ENCODE measurements at regions not wholly inside any gene's neighbourhood (a gene's known extent, or its start where the extent isn't known, plus 50 kb on each side); places are given as distances from the start of the nearest gene placed in this dataset.
"Not testable (repeated sequence)": the region's sequence is repeated elsewhere in the genome, so short reads cannot be mapped to it uniquely, and the experiment has no call there.

GRCh38 chr9:1179366-1179765, 129.2 kb downstream of the DMRT2 start:
- Histone ChIP-seq H3K27ac (ENCODE audit: low read length) (no peak overlapping the region), H3K9ac (ENCODE audit: low read length) (no peak overlapping the region), H3K9me2 (ENCODE audit: insufficient read depth, low read length) (no peaks in the 10 kb centered on the region), H3K4me2 (ENCODE audit: low read length) (no peak overlapping the region), H3K36me3 (ENCODE audit: insufficient read depth, low read length) (no peaks in the 10 kb centered on the region), H3K79me2 (replicated peaks; ENCODE audit: insufficient read depth, low read length) (no peaks in the 10 kb centered on the region), H3K27me3 (ENCODE audit: insufficient read depth, low read depth, low read length) (no peaks in the 10 kb centered on the region), H3K4me3 (ENCODE audit: low read length) (no peak overlapping the region), H4K20me1 (ENCODE audit: insufficient read depth) (no peaks in the 10 kb centered on the region), H2AFZ (ENCODE audit: low read depth, low read length) (no peak overlapping the region), H3K9me3 (ENCODE audit: low read length) (peaks cover 11% of the 10 kb centered on the region), H3F3A (ENCODE audit: insufficient read depth, low read length, poor library complexity, severe bottlenecking) (no peaks in the 10 kb centered on the region)
- TF ChIP-seq SMC3 (conservative IDR thresholded peaks at IDR 0.05; ENCODE audit: poor library complexity) (no peak), EZH2 (IDR thresholded peaks at IDR 0.05; ENCODE audit: borderline replicate concordance, insufficient read depth, low read length, poor library complexity, severe bottlenecking) (no peak), EP300 (conservative IDR thresholded peaks at IDR 0.05; ENCODE audit: poor library complexity, severe bottlenecking) (no peak), CTCF (IDR thresholded peaks at IDR 0.05; ENCODE audit: poor library complexity, severe bottlenecking) (no peak), MXI1 (conservative IDR thresholded peaks at IDR 0.05; ENCODE audit: poor library complexity, severe bottlenecking) (no peak), RAD21 (conservative IDR thresholded peaks at IDR 0.05) (no peak), REST (IDR thresholded peaks at IDR 0.05; ENCODE audit: borderline replicate concordance) (no peak), POLR2AphosphoS5 (IDR thresholded peaks at IDR 0.05) (no peak), TAF1 (IDR thresholded peaks at IDR 0.05; ENCODE audit: low read depth) (no peak)

GRCh38 chr9:1184146-1184545, 134.0 kb downstream of the DMRT2 start:
- TF ChIP-seq EP300 (conservative IDR thresholded peaks at IDR 0.05; ENCODE audit: poor library complexity, severe bottlenecking) (no peak), REST (IDR thresholded peaks at IDR 0.05; ENCODE audit: borderline replicate concordance) (no peak), MXI1 (conservative IDR thresholded peaks at IDR 0.05; ENCODE audit: poor library complexity, severe bottlenecking) (no peak)
- Histone ChIP-seq H2AFZ (ENCODE audit: low read depth, low read length) (no peak overlapping the region), H4K20me1 (ENCODE audit: insufficient read depth) (no peaks in the 10 kb centered on the region), H3K79me2 (replicated peaks; ENCODE audit: insufficient read depth, low read length) (no peaks in the 10 kb centered on the region), H3K9ac (ENCODE audit: low read length) (no peak overlapping the region), H3K4me2 (ENCODE audit: low read length) (no peak overlapping the region), H3K27ac (ENCODE audit: low read length) (no peak overlapping the region), H3K27me3 (ENCODE audit: insufficient read depth, low read depth, low read length) (no peaks in the 10 kb centered on the region), H3F3A (ENCODE audit: insufficient read depth, low read length, poor library complexity, severe bottlenecking) (no peaks in the 10 kb centered on the region), H3K36me3 (ENCODE audit: insufficient read depth, low read length) (no peaks in the 10 kb centered on the region), H3K9me3 (ENCODE audit: low read length) (peaks cover 4% of the 10 kb centered on the region), H3K9me2 (ENCODE audit: insufficient read depth, low read length) (no peaks in the 10 kb centered on the region), H3K4me3 (ENCODE audit: low read length) (no peak overlapping the region)

- not testable (repeated sequence) for H4K20me1 ChIP-seq (ENCODE audit: insufficient read depth); H3K4me2 ChIP-seq (ENCODE audit: low read length); H3K4me3 ChIP-seq (ENCODE audit: low read length); H3K9ac ChIP-seq (ENCODE audit: low read length); H3K9me2 ChIP-seq (ENCODE audit: insufficient read depth, low read length); H3K36me3 ChIP-seq (ENCODE audit: insufficient read depth, low read length); H3K79me2 ChIP-seq (replicated peaks; ENCODE audit: insufficient read depth, low read length); H3K27me3 ChIP-seq (ENCODE audit: insufficient read depth, low read depth, low read length); H3F3A ChIP-seq (ENCODE audit: insufficient read depth, low read length, poor library complexity, severe bottlenecking); H2AFZ ChIP-seq (ENCODE audit: low read depth, low read length); H3K9me3 ChIP-seq (ENCODE audit: low read length); H3K27ac ChIP-seq (ENCODE audit: low read length)
Measured at GRCh38 chr9:1187137-1187536, 137.0 kb downstream of the DMRT2 start.

- not testable (repeated sequence) for H3F3A ChIP-seq (ENCODE audit: insufficient read depth, low read length, poor library complexity, severe bottlenecking); H4K20me1 ChIP-seq (ENCODE audit: insufficient read depth); H3K79me2 ChIP-seq (replicated peaks; ENCODE audit: insufficient read depth, low read length); H3K27ac ChIP-seq (ENCODE audit: low read length); H3K36me3 ChIP-seq (ENCODE audit: insufficient read depth, low read length); H3K4me3 ChIP-seq (ENCODE audit: low read length); H3K9ac ChIP-seq (ENCODE audit: low read length); H3K27me3 ChIP-seq (ENCODE audit: insufficient read depth, low read depth, low read length); H3K9me3 ChIP-seq (ENCODE audit: low read length); H3K4me2 ChIP-seq (ENCODE audit: low read length); H2AFZ ChIP-seq (ENCODE audit: low read depth, low read length); H3K9me2 ChIP-seq (ENCODE audit: insufficient read depth, low read length)
Measured at GRCh38 chr9:1195636-1196035, 145.5 kb downstream of the DMRT2 start.

Data from neural cell (in vitro differentiated cells).